Prostate gland (tissue), 2 donors: ENCODE measurements at regions not wholly inside any gene's neighbourhood (a gene's known extent, or its start where the extent isn't known, plus 50 kb on each side); places are given as distances from the start of the nearest gene placed in this dataset.

ENCODE experiments used
- POLR2AphosphoS5 ChIP-seq: sonication (generic); formaldehyde crosslinking; IDR thresholded peaks from one replicate; pipeline ENCODE4 v1.6.1; 2017; ENCODE audit warnings: antibody characterized with exemption
- TF ChIP-seq, protein P1 (sequence below), 4 experiments: fragments of 200-600 bp in 2 of 4; fragments of 450-650 bp in 2 of 4; sonication (generic) in 2 of 4; IDR thresholded peaks; 1 replicate in 3 of 4; 2 replicates in 1 of 4; pipeline ENCODE4 v1.5.1; 2016 to 2019; ENCODE audit warnings: antibody characterized with exemption in 4 of 4, mild to moderate bottlenecking in 2 of 4, moderate library complexity in 2 of 4

DNA sequence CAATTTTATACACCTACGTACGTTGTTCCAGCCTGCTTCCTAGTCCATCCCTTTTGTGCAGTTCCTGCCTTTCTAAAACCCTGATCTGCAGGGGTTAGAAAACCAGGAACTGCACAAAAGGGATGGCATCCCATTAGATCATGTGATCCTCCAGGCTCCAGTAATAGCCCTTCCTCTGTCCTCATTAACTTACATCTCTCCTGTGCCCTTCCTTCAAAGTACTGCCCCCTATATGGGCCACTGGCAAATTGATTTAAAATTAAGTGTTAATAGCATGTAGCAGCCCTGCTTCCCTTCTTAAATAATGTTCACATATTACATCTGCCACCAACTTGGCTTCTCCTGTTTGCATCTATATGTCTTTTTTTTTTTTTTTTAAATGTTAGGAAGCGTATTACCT lies 61.3 kb upstream of the NXPH2 start:
- TF ChIP-seq, protein P1, sequence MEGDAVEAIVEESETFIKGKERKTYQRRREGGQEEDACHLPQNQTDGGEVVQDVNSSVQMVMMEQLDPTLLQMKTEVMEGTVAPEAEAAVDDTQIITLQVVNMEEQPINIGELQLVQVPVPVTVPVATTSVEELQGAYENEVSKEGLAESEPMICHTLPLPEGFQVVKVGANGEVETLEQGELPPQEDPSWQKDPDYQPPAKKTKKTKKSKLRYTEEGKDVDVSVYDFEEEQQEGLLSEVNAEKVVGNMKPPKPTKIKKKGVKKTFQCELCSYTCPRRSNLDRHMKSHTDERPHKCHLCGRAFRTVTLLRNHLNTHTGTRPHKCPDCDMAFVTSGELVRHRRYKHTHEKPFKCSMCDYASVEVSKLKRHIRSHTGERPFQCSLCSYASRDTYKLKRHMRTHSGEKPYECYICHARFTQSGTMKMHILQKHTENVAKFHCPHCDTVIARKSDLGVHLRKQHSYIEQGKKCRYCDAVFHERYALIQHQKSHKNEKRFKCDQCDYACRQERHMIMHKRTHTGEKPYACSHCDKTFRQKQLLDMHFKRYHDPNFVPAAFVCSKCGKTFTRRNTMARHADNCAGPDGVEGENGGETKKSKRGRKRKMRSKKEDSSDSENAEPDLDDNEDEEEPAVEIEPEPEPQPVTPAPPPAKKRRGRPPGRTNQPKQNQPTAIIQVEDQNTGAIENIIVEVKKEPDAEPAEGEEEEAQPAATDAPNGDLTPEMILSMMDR (IDR thresholded peaks at IDR 0.05): no peak
- TF ChIP-seq POLR2AphosphoS5: no peak
